K562 (cell line): ENCODE measurements at regions not wholly inside any gene's neighbourhood (a gene's known extent, or its start where the extent isn't known, plus 50 kb on each side); places are given as distances from the start of the nearest gene placed in this dataset.

Source experiments
- EZH2 ChIP-seq: IDR thresholded peaks from 2 replicates; pipeline ENCODE4 v1.6.1; 2012; ENCODE audit warnings: low read depth, mild to moderate bottlenecking, inconsistent platforms, low read length, borderline replicate concordance
- SIN3A ChIP-seq, 2 experiments: fragments of 150-350 bp in 1 of 2; IDR thresholded peaks; 2 replicates each; pipeline ENCODE4 v1.6.1; 2011 to 2016; ENCODE audit warnings: borderline replicate concordance in 2 of 2, low read depth in 2 of 2, low read length in 2 of 2, mild to moderate bottlenecking in 2 of 2, moderate library complexity in 2 of 2; ENCODE audit not compliant: control insufficient read depth in 1 of 2
- SRF ChIP-seq, 2 experiments: fragments of 250-450, 450-650 bp in 1 of 2; sonication (Bioruptor Pico) in 1 of 2; sonication (generic) in 1 of 2; formaldehyde crosslinking; IDR thresholded peaks; 2 replicates each; pipeline versions ENCODE4 v1.5.0 to v1.5.1; 2020 to 2022; ENCODE audit warnings: mild to moderate bottlenecking in 1 of 2, missing genetic modification reagents in 1 of 2
- ZC3H4 ChIP-seq: sonication (generic); formaldehyde crosslinking; IDR thresholded peaks from 2 replicates; pipeline ENCODE4 v1.9.0; 2021; ENCODE audit warnings: missing genetic modification reagents, borderline replicate concordance
- TF ChIP-seq, protein P1 (sequence below): sonication (generic); formaldehyde crosslinking; IDR thresholded peaks from 2 replicates; pipeline ENCODE4 v1.9.0; 2022; ENCODE audit warnings: mild to moderate bottlenecking, missing genetic modification reagents

DNA sequence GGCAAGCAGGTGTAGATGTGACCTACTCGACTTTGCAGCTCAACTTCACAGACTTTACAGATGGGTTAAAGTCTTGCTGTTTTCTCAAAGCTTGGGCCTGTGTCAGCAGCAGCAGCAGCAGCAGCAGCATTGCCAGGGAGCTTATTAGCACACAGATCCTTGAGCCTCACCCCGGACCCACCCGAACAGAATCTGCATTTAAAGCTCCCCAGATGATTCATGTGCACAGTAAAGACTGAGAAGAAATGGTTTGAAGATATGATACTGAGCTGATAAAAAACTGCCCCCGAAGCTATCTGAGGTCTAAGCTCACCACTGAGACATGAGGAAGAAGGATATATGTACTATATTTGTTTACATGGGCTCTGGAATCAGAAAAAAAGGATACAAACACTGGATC is 231.7 kb downstream of the ARPP21 start:
- TF ChIP-seq SRF (CRISPR knock-in tag; IDR thresholded peaks at IDR 0.05) (no peak), SIN3A (IDR thresholded peaks at IDR 0.05; ENCODE audit: borderline replicate concordance in 2 of 2, control insufficient read depth in 1 of 2, low read depth in 2 of 2, low read length in 2 of 2) (no peak), ZC3H4 (CRISPR knock-in tag) (no peak), EZH2 (no peak)
- TF ChIP-seq, protein P1, sequence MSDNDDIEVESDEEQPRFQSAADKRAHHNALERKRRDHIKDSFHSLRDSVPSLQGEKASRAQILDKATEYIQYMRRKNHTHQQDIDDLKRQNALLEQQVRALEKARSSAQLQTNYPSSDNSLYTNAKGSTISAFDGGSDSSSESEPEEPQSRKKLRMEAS (CRISPR knock-in tag), result no peak
